Pancreas (tissue), 10 donors: ENCODE measurements at regions not wholly inside any gene's neighbourhood (a gene's known extent, or its start where the extent isn't known, plus 50 kb on each side); places are given as distances from the start of the nearest gene placed in this dataset.
"Not testable (repeated sequence)": the region's sequence is repeated elsewhere in the genome, so short reads cannot be mapped to it uniquely, and the experiment has no call there.

Source experiments
- ATAC-seq, 4 donors: fragments of 200-7000 bp; cut with Tn5 transposase; one replicate each; pipeline versions ENCODE4 v1.8.0 to v1.9.1; 2020; ENCODE audit warnings: mild to moderate bottlenecking in 4 of 4, moderate library complexity in 4 of 4
- DNase-seq, 6 donors: peaks; one replicate each; pipeline ENCODE4 v3.0.0-alpha.2; 2020
- FAIRE-seq: peaks from 2 replicates; lab custom pipeline; 2012; peaks lifted over from hg19 to GRCh38; lab: Jason Lieb, UNC
- H3K27ac ChIP-seq, 4 donors: fragments of 200-600 bp; sonication (generic); 1 replicate in 3 of 4; 2 replicates in 1 of 4; pipeline versions ENCODE4 v1.5.0 to v1.8.0; 2020
- H3K27me3 ChIP-seq, 4 donors: fragments of 200-600 bp; one replicate each; pipeline ENCODE4 v1.8.0; 2021
- H3K36me3 ChIP-seq, 3 donors: fragments of 200-600 bp; sonication (generic) in 1 of 3; one replicate each; pipeline versions ENCODE4 v1.5.0 to v1.8.0; 2020 to 2021
- H3K4me1 ChIP-seq, 3 donors: fragments of 200-600 bp; one replicate each; pipeline ENCODE4 v1.8.0; 2021
- H3K4me3 ChIP-seq, 4 donors: fragments of 200-600 bp; sonication (generic) in 2 of 4; one replicate each; pipeline versions ENCODE4 v1.5.0 to v1.8.0; 2020 to 2021
- H3K9me3 ChIP-seq, 4 donors: fragments of 200-600 bp; one replicate each; pipeline ENCODE4 v1.8.0; 2021
- CTCF ChIP-seq, 4 donors: fragments of 200-600 bp; sonication (generic) in 3 of 4; IDR thresholded peaks; one replicate each; pipeline versions ENCODE4 v1.5.0 to v1.8.0; 2021; ENCODE audit warnings: antibody characterized with exemption in 4 of 4
- WGBS, 2 donors: extraction: QIAGEN DNeasy Blood & Tissue Kit; methylation state at CpG; one replicate each; pipeline ENCODE4 v1.1.7; 2013; 5-methylcytosine and 5-hydroxymethylcytosine counted together
- intact Hi-C, 3 donors: fragments of 100-400 bp; cut with DNase I; formaldehyde crosslinking; loops; one replicate each; pipeline versions ENCODE4 v1.11.1 to v1.14.2; 2022
- donor health status: healthy with polysubstance abuse.
- donor health status: DM: no; HTN: no; CAD: no; lungs with moderate emphysema.
- donor health status: DM: no; HTN: no; CAD: no.
- donor health status: control.
- donor health status: control.
- donor health status: Bipolar disorder and iron deficiency.
- donor health status: DM: yes; HTN: yes; CAD: no.
- donor health status: DM: no; HTN: no; CAD: no.
- donor health status: DM: no; HTN: no; CAD: no.
- donor health status: DM: yes; HTN: yes; CAD: no.

GRCh38 chr1:102693345-102693744 lies 415.0 kb downstream of the COL11A1 start:
- H3K27ac ChIP-seq, result no peak overlapping the region
- no peaks in the 10 kb centered on the region for H3K36me3 ChIP-seq
- H3K9me3 ChIP-seq, result no peaks in the 10 kb centered on the region
- FAIRE-seq (no peak), ATAC-seq (no peak), DNase-seq (no peak)
- TF ChIP-seq CTCF (IDR thresholded peaks at IDR 0.05), result no peak
- WGBS, 2 donors, result 26 to 33% methylated on average over 1 of the region's 1 CpG
- H3K4me3 ChIP-seq, result no peak overlapping the region
- intact Hi-C loops, result no loop called here
- no peaks in the 10 kb centered on the region for H3K4me1 ChIP-seq
- no peaks in the 10 kb centered on the region for H3K27me3 ChIP-seq

- no peak for DNase-seq
- H3K36me3 ChIP-seq, result no peaks in the 10 kb centered on the region
- FAIRE-seq, result no peak
These were observed 416.7 kb downstream of the COL11A1 start for GRCh38 chr1:102691592-102692090.

GRCh38 chr1:102687383-102687782 lies 420.9 kb downstream of the COL11A1 start:
- H3K4me1 ChIP-seq, result no peaks in the 10 kb centered on the region
- intact Hi-C loops, result no loop called here
- TF ChIP-seq CTCF (IDR thresholded peaks at IDR 0.05), result no peak
- H3K9me3 ChIP-seq, result no peaks in the 10 kb centered on the region
- no peaks in the 10 kb centered on the region for H3K36me3 ChIP-seq
- no peak overlapping the region for H3K4me3 ChIP-seq
- ATAC-seq (no peak), DNase-seq (no peak), FAIRE-seq (no peak)
- H3K27me3 ChIP-seq, result no peaks in the 10 kb centered on the region
- no peak overlapping the region for H3K27ac ChIP-seq
- WGBS, 2 donors, result 53 to 72% methylated on average over 2 of the region's 2 CpGs

More at GRCh38 chr1:102691592-102692090, 416.7 kb downstream of the COL11A1 start:
- no peak overlapping the region for H3K27ac ChIP-seq
- intact Hi-C loops, result no loop called here
- no peaks in the 10 kb centered on the region for H3K4me1 ChIP-seq
- H3K27me3 ChIP-seq, result no peaks in the 10 kb centered on the region
- no peak for ATAC-seq
- 31 to 35% methylated on average over 1 of the region's 1 CpG for WGBS, 2 donors
- no peaks in the 10 kb centered on the region for H3K9me3 ChIP-seq
- H3K4me3 ChIP-seq, result no peak overlapping the region
- no peak for TF ChIP-seq CTCF (IDR thresholded peaks at IDR 0.05)

GRCh38 chr1:102661481-102661880 lies 446.8 kb downstream of the COL11A1 start:
- ATAC-seq (no peak), FAIRE-seq (no peak), DNase-seq (no peak)
- intact Hi-C loops, result no loop called here
- TF ChIP-seq CTCF (IDR thresholded peaks at IDR 0.05), result no peak
- Histone ChIP-seq H3K27me3 (no peaks in the 10 kb centered on the region), H3K9me3 (no peaks in the 10 kb centered on the region), H3K27ac (no peak overlapping the region), H3K36me3 (no peaks in the 10 kb centered on the region), H3K4me3 (no peak overlapping the region), H3K4me1 (no peaks in the 10 kb centered on the region)
- WGBS, 2 donors, result 80 to 90% methylated on average over 13 of the region's 13 CpGs

GRCh38 chr1:102659876-102660483 lies 448.3 kb downstream of the COL11A1 start:
- H3K27ac ChIP-seq, FAIRE-seq, H3K36me3 ChIP-seq, H3K27me3 ChIP-seq, ATAC-seq, H3K4me1 ChIP-seq, intact Hi-C loops, H3K4me3 ChIP-seq, H3K9me3 ChIP-seq: not testable (repeated sequence)
- peak in 1 of 6 donors; percentile 54 for DNase-seq
- 86 to 93% methylated on average over 27 to 47 of the region's 47 CpGs for WGBS, 2 donors
